Embryonic facial prominence (tissue), 1 donor: ENCODE measurements at regions not wholly inside any gene's neighbourhood (a gene's known extent, or its start where the extent isn't known, plus 50 kb on each side); places are given as distances from the start of the nearest gene placed in this dataset.

ENCODE experiments used
- DNase-seq: peaks from one replicate; pipeline ENCODE4 v3.0.0-alpha.2; 2016; ENCODE audit errors: extremely low spot score

DNA sequence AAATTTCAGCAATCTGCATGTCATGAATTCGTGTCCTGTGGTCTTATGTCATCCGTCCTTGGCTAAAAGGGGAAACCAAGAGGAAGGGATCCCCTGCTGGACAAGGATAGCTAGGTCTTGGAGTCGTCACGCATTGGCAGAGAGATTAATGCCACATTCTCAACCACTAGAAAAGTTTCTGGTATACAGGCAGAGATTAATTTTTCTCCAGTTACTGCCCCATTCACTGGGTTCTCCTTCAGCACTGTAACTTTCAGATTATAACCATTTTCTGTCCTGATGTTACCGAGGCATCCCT lies 1060.6 kb upstream of the AUTS2 start:
- no peak for DNase-seq

DNA sequence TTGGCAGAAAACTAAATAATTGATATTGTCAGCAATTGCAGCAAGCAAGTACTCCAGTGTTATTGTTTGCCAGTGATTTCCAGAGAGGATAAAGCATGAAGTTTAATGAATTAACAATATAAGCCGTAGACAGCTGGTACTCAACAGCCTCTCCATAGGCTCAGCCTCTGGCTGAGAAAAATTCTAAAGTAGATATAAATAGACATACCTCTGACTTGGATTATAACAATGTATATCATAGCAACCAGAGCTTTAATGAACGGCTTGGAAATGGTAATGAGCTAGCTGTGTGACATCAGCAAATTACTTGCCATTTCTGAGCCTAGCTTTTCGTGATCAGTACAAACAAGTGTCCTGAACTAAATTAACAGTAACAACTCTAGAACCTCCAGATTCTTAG lies 1055.4 kb upstream of the AUTS2 start:
- DNase-seq: no peak

DNA sequence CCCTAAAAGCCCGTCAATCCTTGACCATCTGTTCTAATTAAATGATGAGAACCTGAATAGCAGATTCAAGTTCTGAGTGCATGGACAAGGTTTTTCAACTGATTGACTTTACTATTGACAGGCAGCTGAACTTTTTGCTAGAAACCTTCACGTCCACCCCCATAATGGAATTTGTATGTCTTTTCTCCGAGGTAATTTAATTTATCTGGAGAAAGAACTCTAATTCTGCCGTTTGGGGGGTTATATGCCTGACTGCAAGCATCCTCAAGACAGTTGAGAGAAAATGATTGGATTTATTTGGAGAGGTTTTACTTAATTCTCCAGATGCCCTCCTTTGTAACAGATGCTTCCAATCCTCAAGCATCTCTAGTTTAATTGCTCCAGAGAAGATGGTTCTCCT lies 1053.4 kb upstream of the AUTS2 start:
- DNase-seq: no peak

DNA sequence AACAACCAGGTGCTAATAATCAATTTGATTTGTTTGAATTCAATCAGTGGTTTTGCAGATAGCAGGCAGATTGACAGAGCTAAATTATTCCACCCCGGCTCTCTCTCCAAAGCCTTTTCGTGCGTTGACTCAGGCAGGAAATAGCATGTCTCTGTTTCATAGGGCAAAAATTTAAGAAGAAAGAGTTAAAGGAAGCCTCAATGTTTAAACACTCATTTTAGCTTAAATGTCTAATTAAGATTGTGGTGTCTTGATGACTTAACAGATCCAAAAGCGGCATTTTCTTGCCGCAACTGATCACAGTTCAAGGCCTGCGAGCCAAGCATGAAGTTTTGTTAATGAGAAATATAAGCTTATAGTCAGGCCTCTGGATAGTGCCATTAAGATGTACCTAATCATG lies 1051.1 kb upstream of the AUTS2 start:
- no peak for DNase-seq

DNA sequence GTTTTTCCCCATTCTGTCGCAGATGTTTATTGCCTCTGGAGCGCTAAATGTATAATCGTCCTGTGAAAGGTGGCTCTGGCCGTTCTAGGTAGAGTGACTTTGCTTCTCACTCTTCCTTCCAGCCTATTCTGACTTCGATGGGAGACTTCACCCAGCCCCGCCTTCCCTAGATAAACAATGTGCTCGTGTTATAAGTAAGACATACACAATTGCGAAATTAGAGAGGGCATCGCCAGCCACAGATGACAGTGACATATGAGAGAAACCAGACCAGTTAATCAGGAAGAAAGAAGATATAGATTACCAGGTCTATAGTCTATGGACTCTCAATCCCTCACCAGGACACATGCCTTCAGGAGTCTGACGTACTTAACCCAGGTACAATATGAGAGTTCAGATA lies 1050.5 kb upstream of the AUTS2 start:
- DNase-seq: no peak

DNA sequence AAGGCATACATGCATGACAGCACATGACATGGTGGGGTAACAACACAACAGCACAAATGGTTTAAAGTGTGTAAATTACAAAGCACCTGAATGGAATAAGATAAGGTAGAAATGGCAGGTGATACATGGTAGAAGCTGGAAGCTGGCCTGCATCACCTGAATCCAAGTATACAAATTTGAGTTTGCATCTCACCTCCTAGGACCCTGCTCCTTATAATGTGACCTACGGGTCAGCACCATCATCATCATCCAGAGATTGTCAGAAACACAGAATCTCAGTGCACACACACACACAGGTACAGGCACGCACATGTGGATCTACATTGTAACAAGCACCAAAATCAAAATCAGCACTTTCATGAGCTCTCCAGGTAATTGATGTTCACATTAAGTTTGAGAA lies 1048.2 kb upstream of the AUTS2 start:
- DNase-seq: no peak

DNA sequence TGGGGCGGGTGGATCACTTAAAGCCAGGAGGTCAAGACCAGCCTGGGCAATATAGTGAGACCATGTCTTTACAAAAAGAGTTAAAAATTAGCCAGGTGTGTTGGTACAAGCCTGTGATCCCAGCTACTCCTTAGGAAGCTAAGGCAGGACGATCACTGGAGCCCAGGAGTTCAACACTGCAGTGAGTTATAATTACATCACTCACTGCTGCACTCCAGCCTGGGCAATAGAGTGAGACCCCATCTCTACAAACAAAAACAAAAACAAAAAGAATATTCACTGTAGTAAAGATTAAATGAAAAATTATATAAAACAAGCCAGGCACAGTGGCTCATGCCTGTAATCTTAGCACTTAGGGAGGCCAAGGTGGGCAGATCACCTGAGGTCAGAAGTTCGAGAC lies 1047.6 kb upstream of the AUTS2 start:
- no peak for DNase-seq

DNA sequence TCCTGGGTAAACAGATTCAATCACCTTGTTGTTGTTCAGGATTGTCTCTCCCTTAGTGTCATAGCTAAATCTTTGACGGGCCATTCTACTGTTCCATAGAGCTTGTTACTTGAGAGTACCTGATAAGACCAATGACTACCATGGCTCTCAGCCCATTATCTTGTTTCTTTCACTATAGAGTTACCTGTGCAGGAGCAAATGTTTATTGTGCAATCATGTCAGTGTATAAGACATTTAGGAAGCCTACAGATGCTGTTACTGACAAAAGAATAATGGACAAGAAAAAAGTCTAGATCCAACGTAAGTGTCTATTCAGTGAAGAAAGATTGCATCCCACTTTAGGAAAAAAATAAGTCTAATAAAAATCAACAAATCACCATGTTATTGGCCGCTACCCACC lies 1041.7 kb upstream of the AUTS2 start:
- DNase-seq: no peak

DNA sequence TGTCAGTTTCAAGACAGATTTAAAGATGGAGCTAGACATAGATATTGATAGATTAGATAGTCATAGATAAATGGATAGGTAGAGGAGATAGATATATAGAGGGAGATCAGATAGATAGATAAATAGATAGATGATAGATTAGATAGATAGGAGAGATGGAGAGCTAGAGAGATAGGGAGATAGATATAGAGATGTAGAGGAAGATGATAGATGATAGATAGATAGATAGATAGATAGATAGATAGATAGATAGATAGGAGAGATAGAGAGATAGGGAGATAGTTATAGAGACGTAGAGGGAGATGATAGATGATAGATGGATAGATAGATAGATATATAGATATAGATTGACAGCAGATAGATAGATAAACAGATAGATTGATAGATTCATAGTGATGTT lies 1038.8 kb upstream of the AUTS2 start:
- no peak for DNase-seq

DNA sequence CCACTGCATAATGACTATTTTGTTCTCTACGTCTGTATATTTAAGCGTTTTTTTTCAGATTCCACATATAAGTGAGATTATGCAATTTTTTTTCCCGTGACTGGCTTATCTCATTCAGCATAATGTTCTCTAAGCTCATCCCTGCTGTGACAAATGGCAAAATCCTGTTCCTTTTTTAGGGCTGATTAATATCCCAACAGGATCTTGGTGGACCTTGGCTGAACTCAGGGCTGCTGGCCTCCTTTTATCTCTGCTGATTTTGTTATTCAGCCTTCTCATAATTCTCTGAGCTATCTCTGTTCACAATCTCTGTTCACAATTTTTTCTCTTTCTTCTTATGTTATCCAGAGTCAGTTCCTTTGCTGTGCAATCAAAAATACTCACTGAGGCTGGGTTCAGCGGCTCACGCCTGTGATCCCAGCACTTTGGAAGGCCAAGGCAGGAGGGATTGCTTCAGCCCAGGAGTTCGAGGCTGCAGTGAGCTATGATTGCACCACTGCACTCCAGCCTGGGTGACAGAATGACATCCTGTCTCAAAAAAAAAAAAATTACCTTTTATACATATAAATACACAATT lies 1035.9 kb upstream of the AUTS2 start:
- DNase-seq: no peak

DNA sequence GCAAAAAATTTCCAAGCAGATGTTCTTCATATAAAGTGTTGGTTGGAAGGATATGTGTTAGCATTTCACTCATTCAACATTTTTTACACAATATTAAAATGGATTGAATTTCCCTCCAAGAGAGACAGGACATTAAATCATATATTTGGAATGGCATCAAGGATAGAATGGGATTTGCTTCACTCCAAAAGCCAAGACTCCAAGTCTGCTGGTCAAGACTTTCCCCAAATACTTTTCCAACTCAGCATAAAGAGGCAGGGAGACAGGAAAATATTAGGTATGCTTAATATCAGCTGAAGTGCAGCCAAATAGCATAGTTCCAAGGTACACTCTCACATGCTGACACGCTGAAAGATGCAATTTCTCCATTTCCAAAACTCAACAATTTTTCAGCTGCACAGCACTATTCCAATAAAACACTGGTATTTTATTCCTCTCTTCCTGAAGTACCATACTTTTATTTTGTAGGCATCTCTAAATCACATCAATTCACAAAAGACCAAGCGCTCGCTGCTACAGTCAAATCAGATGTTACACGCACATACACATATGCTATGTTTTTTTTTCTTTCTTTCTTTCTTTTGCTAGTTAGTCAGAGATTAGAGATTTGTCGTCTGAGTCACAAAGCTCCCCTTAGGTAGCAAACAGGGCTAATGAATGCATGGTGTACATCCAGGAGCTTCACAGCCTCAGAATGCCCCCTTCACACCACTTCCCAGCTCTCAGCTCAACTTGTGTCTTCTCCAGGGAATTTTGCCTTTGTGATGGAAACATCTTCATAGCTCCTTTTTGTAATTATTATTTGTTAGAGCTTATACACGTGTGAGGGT lies 1033.8 kb upstream of the AUTS2 start:
- DNase-seq: no peak

DNA sequence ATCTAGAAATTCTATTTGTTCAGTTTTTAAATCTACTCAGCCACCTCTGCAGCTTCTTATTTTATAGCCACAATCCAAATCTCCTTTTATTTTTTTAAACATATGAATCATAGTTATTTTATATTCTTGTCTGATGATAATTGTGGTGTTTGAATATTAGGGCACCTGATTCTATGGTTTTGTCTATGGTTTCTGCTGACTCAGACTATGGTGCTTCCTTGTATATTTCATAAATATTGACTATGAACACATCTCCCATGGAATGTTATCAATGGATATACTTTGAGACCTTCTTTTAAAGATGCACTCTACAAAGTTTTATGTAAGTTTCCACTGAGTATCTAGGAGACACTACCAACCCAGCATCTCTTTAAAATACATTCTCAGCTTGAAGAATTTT lies 1027.0 kb upstream of the AUTS2 start:
- DNase-seq: no peak

DNA sequence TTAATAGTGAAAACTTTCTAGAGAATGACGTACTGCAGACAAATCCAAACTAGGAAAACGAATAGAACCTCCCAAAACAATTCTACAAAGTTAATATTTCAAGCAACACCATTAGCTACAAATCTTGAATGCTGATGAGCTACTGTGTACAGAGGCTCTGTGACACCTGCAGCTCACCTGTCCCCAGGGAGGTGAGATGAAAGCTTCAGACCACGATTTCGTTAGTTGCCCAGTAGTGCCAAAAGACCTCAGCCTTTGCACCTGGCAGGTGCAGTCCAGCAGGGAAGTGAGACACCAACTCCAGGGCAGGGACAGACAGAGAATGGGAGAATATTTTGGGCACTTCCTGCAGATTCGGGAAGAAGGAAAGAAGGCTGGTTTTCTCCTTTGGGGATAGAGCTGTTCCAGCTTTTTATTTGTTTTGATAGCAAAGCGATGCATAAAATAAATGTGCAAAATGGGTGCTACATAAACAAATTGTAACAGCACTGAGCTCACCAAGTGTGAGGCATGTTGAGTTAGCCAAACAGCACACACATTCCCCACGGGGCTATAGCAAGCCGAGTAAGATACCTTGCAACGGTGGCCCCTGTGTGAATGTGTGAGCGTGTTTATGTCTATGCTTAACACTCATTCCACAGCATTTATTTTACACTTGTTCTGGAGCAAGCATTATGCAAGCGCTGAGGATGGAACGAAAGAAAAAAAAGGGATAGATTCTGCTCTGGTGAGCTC lies 1024.8 kb upstream of the AUTS2 start:
- DNase-seq: no peak

DNA sequence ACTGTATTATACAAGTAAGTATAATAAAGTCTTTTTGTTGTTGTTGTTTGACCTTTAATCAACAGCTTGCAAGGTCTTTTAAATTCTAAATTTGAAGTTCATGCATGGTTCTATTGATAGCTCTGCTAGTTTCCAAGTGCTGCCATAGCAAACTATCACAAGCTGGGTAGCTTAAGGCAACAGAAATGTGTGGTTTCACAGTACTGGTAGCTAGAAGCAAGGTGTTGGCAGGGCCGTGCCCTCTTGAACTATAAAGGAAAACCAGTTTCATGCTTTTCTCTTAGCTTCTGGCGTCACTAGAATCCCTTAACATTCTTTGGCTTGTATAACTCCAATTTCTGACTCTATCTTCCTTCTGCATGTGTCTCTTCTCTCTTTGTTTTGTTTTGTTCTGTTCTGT lies 1021.9 kb upstream of the AUTS2 start:
- DNase-seq: no peak

DNA sequence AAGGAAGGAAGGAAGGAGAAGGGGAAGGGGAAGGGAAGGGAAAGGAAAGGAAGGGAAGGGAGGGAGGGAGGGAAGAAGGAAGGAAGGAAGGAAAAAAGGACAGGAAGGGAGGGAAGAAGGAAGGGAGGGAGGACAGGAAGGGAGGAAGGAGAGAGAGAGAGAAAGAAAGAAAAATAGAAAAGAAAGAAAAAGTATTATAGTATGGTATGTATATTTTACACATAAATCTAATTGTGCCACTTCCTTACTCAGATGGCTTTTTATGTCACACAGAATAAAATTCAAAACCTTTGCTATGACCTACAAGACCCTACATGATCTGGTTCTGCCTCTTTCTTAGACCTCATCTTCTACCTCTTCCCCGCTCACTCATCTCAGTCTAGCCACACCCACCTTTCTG lies 1016.9 kb upstream of the AUTS2 start:
- no peak for DNase-seq

DNA sequence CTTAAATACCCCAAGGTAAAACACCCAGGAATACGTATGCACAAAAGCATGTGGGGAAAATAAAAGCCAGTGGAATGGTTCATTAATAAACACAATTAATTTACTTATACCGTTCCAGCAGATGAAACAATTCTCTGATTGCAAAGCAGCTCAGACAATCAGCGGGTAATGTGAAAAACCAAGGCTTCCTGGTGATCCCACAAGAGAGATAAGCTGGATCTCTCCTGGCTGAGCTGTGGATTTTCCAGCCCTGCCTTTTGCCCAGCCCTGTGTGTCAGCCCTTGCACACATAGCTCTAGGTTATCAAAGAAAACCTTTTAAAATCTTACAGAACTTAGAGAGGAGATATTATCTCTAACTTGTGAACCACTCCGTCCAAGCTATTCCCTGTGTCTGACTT lies 1010.7 kb upstream of the AUTS2 start:
- DNase-seq: no peak

DNA sequence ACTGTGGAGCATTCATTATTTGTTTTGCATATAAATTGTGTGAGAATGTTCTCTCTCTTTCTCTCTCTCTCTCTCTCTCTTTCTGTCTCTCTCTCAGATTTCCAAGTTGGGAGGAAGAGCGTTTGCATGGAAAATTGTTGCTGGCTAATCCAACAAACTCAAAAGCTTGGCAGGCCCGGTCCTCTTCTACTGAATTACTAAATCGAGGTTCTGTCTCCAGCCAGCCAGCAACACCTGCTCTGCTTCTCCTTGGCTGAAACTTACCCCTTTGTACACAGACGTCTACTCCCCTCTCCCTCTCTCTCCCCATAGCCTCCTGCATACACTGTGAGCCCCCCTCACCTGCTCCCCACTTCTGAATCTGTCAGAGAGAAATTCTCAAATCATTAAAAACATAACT lies 996.4 kb upstream of the AUTS2 start:
- DNase-seq: no peak

DNA sequence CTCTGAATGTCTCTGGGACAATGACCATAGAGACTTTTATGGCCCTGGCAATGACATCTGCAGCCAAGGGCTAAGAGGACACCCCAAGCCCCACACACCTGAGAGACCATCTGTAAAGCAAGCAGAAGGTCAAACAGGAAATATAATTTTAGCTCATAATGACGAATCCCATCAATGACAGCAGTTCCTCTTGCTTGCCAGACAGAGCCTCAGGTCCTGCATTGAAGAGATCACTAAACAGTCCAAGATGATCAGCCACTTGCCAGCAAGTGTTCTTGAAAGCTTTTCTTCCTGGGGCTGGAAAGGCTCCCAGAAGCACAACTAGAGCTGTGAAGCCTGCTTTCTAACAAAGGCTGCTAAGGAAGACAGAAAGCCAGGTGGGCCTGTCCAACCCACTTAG lies 993.7 kb upstream of the AUTS2 start:
- no peak for DNase-seq

DNA sequence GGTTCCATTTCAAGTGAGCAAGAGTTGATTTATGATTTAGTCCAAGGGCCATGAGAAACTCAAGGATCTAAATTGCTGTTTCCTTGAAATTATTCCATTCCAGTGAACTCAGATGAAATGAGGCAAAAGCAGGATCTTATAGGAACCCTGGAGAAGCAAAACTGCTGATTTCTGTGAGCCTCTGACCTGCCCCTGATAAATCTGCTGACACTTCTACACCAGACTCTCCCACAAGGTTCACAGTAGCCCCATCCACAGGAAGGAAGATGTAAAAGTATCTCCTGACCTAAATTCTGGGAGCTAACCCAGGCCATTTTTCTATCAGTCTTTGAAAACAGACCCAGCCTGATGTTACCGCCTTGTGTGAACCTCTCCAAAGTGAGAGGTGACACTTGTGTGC lies 987.6 kb upstream of the AUTS2 start:
- DNase-seq: no peak

DNA sequence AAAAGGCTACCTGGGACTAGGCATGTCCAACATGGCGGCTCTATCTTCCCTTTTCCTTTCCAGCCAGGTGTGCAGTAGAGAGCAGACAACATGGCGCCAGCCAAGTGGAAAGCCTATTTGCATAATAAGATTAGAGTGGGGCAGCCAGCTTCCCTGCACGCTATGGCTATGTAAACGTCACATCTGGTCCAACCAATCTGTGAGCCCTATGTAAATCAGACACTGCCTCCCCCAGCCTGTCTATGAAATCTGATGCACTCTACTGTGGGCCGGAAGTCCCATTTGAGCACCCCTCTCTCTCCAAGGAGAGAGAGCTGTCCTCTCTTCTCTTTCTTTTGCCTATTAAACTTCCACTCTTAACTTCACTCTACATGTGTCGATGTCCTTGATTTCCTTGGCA lies 984.9 kb upstream of the AUTS2 start:
- DNase-seq: peak; percentile 56

DNA sequence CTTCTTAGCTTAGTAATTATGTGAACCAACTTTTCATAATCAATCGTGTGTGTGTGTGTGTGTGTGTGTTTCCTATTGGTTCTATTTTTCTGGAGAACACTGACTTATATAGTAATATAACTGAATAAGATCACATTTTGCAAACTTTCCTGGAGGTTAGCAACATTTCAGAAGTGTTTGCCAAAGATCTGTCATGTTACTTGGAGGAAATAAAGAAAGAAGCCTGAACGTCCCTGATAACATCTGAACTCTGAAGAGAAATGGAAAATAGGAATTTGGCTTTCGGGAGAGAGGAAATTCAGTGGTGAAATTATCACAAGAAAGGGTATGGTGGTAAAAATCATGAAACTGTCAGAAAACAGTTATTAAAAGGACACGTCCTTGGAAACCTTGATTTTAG lies 984.4 kb upstream of the AUTS2 start:
- DNase-seq: peak; percentile 29

DNA sequence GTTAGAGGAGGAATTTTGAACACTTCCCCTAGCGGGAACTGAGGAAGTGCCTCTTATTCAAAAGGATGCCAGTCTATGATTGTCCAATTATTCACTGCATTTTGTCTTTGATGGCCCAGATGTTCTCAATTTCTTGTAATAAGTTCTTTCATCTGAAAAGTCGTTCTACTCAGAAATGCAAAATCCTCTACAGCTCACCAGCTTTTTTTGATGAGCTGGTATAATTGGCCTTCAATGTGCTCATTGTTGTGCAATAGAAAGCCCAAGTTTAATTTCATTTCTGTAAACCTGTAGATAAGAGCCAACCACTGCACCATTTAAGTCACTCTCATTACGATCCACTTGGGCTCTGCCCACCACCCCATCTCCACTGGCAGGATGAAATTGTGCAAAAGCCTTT lies 978.7 kb upstream of the AUTS2 start:
- peak; percentile 16 for DNase-seq

DNA sequence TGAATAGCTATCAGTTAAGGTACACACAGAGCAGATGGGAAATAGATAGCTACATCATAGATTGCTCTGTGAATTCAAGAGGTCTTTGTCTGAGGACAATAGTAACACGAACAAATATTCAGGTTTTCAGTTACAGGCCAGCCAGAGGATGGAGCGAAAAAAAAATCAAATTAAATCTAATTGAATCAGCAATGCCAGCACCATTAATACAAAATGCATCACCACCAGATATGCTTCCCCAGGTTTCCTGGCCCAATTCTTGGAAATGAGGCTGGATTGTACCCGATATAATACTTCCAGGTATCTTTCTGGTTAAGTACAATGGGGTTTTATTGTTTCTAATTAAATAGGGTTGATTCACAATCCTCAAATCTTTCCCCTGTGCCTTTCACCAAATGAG lies 975.8 kb upstream of the AUTS2 start:
- DNase-seq: no peak
